WI38 (cell line): ENCODE measurements at regions not wholly inside any gene's neighbourhood (a gene's known extent, or its start where the extent isn't known, plus 50 kb on each side); places are given as distances from the start of the nearest gene placed in this dataset.

Experiments used
- H3K4me3 ChIP-seq: 2 replicates; pipeline ENCODE4 v1.5.1; 2011; ENCODE audit warnings: low read depth, mild to moderate bottlenecking, control low read depth, low read length
- TF ChIP-seq, protein P1 (sequence below): IDR thresholded peaks from 2 replicates; pipeline ENCODE4 v1.5.1; 2012; ENCODE audit warnings: low read depth, mild to moderate bottlenecking, control low read depth, low read length

DNA sequence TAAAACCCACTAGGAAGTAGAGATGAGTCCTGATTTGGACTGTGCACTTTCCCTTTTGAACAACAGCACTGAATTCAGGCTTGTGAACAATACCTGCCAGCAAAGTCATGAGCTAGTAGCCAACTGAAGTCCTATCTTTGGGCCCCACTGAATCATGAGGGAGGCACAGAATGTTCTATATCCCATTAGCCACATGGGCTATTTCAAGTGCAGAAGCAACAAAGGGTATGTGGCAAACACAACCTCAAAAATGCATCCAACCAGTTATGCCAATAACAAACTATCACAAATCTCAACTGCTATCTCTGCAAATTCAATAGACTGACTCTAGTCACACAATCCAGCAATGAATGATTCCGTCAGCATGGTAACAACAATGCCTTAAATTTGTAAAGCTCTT lies 276.0 kb downstream of the MRPL39 start:
- TF ChIP-seq, protein P1, sequence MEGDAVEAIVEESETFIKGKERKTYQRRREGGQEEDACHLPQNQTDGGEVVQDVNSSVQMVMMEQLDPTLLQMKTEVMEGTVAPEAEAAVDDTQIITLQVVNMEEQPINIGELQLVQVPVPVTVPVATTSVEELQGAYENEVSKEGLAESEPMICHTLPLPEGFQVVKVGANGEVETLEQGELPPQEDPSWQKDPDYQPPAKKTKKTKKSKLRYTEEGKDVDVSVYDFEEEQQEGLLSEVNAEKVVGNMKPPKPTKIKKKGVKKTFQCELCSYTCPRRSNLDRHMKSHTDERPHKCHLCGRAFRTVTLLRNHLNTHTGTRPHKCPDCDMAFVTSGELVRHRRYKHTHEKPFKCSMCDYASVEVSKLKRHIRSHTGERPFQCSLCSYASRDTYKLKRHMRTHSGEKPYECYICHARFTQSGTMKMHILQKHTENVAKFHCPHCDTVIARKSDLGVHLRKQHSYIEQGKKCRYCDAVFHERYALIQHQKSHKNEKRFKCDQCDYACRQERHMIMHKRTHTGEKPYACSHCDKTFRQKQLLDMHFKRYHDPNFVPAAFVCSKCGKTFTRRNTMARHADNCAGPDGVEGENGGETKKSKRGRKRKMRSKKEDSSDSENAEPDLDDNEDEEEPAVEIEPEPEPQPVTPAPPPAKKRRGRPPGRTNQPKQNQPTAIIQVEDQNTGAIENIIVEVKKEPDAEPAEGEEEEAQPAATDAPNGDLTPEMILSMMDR, result no peak
- no peak overlapping the region for H3K4me3 ChIP-seq

DNA sequence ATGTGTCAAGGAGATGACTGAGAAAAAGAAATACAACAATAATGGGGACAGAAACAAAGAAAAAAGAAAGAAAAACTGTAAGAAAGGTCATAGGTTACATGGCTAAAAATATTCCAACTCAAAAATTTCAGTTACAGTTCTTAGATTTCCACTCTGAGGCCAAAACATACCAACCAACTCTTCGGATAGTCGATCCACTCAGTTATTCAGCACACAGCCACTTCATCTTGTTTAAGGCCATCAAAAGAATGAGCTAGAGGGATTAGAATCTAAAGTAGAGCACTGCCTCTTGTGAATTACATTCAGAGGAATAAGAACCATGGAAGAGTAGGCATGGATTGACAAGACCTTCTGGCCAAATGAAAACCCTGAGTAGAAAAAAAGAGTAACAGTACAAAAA lies 277.0 kb downstream of the MRPL39 start:
- no peak overlapping the region for H3K4me3 ChIP-seq
- TF ChIP-seq, protein P1, result no peak

- no peak overlapping the region for H3K4me3 ChIP-seq
- TF ChIP-seq, protein P1, result no peak
These were observed 278.0 kb downstream of the MRPL39 start for GRCh38 chr21:25329227-25329825.

- TF ChIP-seq, protein P1, result no peak
- H3K4me3 ChIP-seq, result no peak overlapping the region
These were observed 278.5 kb downstream of the MRPL39 start for GRCh38 chr21:25328736-25329135.

GRCh38 chr21:25326181-25326580 lies 281.1 kb downstream of the MRPL39 start:
- no peak overlapping the region for H3K4me3 ChIP-seq
- TF ChIP-seq, protein P1, result no peak

DNA sequence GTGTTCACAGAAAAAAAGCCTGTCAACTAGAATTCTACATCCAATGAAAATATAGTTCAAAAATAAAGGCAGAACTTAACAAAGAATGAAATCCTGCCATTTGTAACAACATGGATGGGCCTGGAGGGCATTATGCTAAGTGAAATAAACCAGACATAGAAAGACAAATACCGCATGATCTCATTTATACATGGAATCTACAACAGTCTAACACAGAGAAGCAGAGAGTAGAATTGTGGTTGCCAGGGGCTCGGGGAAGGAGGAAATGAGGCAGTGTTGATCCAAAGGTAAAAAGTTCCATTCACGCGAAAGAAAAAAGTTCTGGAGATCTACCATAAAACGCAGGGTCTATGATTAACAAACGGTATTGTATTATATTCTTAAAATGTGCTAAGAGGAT lies 282.6 kb downstream of the MRPL39 start:
- TF ChIP-seq, protein P1, result no peak
- H3K4me3 ChIP-seq, result no peak overlapping the region

DNA sequence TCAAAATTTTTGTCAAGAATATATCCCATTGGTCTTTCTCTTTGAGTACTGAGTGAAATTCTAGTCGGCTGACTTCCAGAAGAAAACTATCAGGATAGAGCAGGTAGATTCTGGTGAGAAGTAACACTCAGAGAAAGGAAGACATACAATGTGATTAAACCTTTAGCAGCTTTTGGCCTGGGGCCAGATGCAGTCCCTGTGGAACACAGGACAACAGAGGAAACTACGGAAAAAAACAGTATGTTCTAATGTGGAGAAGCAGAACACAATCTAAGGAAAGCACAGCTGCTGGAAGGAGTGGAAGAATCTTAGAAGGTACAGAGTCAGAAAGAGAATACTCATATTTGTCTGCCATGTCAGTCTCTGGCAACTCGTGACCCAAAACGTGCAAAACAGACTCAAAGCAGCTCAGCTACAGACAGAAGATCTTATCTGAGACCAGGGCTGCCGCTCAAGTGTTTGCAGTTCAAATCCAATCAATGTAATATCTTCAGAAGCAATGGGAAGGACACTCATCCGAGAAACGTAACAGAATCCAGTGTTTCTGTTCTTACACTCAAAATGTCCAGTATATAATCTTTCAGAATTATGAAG lies 283.8 kb downstream of the MRPL39 start:
- TF ChIP-seq, protein P1, result no peak
- no peak overlapping the region for H3K4me3 ChIP-seq
